Testis (tissue), 2 donors: ENCODE measurements at regions not wholly inside any gene's neighbourhood (a gene's known extent, or its start where the extent isn't known, plus 50 kb on each side); places are given as distances from the start of the nearest gene placed in this dataset.

ENCODE experiments used
- CTCF ChIP-seq, 3 experiments: fragments of 450-650 bp in 2 of 3; fragments of 200-600 bp in 1 of 3; sonication (generic) in 1 of 3; IDR thresholded peaks; one replicate each; pipeline ENCODE4 v1.5.1; 2016 to 2019; ENCODE audit warnings: antibody characterized with exemption in 3 of 3, mild to moderate bottlenecking in 2 of 3, moderate library complexity in 1 of 3
- POLR2A ChIP-seq: fragments of 450-650 bp; IDR thresholded peaks from one replicate; pipeline ENCODE4 v1.6.1; 2017; ENCODE audit warnings: antibody characterized with exemption, mild to moderate bottlenecking, moderate library complexity

GRCh38 chr12:92595663-92596062 lies 107.1 kb upstream of the PLEKHG7 start:
- TF ChIP-seq CTCF (IDR thresholded peaks at IDR 0.05) (no peak), POLR2A (no peak)
